ENCODE measurements at regions not wholly inside any gene's neighbourhood (a gene's known extent, or its start where the extent isn't known, plus 50 kb on each side); places are given as distances from the start of the nearest gene placed in this dataset.
"Not testable (repeated sequence)": the region's sequence is repeated elsewhere in the genome, so short reads cannot be mapped to it uniquely, and the experiment has no call there.

GRCh38 chr14:81765651-81766275, 232.1 kb upstream of the SEL1L start:
- no peak for DNase-seq

- no peak for DNase-seq
Measured at GRCh38 chr14:81766321-81766915, 232.8 kb upstream of the SEL1L start.

- DNase-seq, result no peak
Measured at GRCh38 chr14:81767266-81767995, 233.8 kb upstream of the SEL1L start.

- DNase-seq, result no peak
Measured at GRCh38 chr14:81771651-81772275, 238.1 kb upstream of the SEL1L start.

- DNase-seq, result no peak
Measured at GRCh38 chr14:81772381-81772780, 238.7 kb upstream of the SEL1L start.

GRCh38 chr14:81776531-81776930, 242.9 kb upstream of the SEL1L start:
- DNase-seq, result no peak

- not testable (repeated sequence) for DNase-seq
Measured at GRCh38 chr14:81781798-81782197, 248.1 kb upstream of the SEL1L start.

GRCh38 chr14:81784084-81784483, 250.4 kb upstream of the SEL1L start:
- no peak for DNase-seq

- no peak for DNase-seq
Measured at GRCh38 chr14:81797315-81797714, 263.7 kb upstream of the SEL1L start.

GRCh38 chr14:81801921-81802320, 268.3 kb upstream of the SEL1L start:
- no peak for DNase-seq

- DNase-seq, result no peak
Measured at GRCh38 chr14:81802341-81802740, 268.7 kb upstream of the SEL1L start.

GRCh38 chr14:81805785-81806184, 272.1 kb upstream of the SEL1L start:
- DNase-seq, result no peak

GRCh38 chr14:81811705-81812269, 278.1 kb upstream of the SEL1L start:
- DNase-seq, result no peak

GRCh38 chr14:81818271-81818670, 284.6 kb upstream of the SEL1L start:
- no peak for DNase-seq

GRCh38 chr14:81819344-81819743, 285.7 kb upstream of the SEL1L start:
- DNase-seq, result no peak

- DNase-seq, result no peak
Measured at GRCh38 chr14:81819910-81820309, 286.3 kb upstream of the SEL1L start.

GRCh38 chr14:81826081-81826480, 292.4 kb upstream of the SEL1L start:
- no peak for DNase-seq

GRCh38 chr14:81829447-81829846, 295.8 kb upstream of the SEL1L start:
- DNase-seq, result no peak

- DNase-seq, result no peak
Measured at GRCh38 chr14:81831128-81831820, 297.6 kb upstream of the SEL1L start.

GRCh38 chr14:81834308-81834707, 300.7 kb upstream of the SEL1L start:
- DNase-seq, result no peak

GRCh38 chr14:81837304-81837703, 303.7 kb upstream of the SEL1L start:
- DNase-seq, result no peak

- DNase-seq, result no peak
Measured at GRCh38 chr14:81839056-81839455, 305.4 kb upstream of the SEL1L start.

- no peak for DNase-seq
Measured at GRCh38 chr14:81841346-81841745, 307.7 kb upstream of the SEL1L start.

All from kidney glomerular epithelial cell (primary cell).